PC-9 (cell line): ENCODE measurements at regions not wholly inside any gene's neighbourhood (a gene's known extent, or its start where the extent isn't known, plus 50 kb on each side); places are given as distances from the start of the nearest gene placed in this dataset.

Experiments
- BruUV-seq: library from RNA; stranded (reverse); fragments of 400-500 nt; replicated peaks from 2 replicates; lab custom pipeline; 2021; lab: Mats Ljungman, UMichigan
- CTCF ChIA-PET: fragments of 300-600 bp; sonication (Branson Sonifier 250); formaldehyde crosslinking; loops from one replicate; lab custom pipeline; 2022; ENCODE audit warnings: antibody characterized with exemption; lab: Charles Lee
- POLR2A ChIA-PET: fragments of 300-600 bp; sonication (Branson Sonifier 250); formaldehyde crosslinking; loops from one replicate; lab custom pipeline; 2022; ENCODE audit warnings: antibody characterized with exemption; ENCODE audit not compliant: unreplicated experiment; lab: Charles Lee
- DNase-seq, 2 experiments: peaks; one replicate each; pipeline versions ENCODE4 v3.0.0 to v3.0.0-alpha.2; 2015 to 2022; ENCODE audit warnings: mixed read lengths in 1 of 2
- H2AFZ ChIP-seq: fragments of 200-600 bp; sonication (generic); 2 replicates; pipeline ENCODE4 v1.8.1; 2017; ENCODE audit warnings: antibody characterized with exemption
- H3F3A ChIP-seq: fragments of 200-600 bp; sonication (generic); 2 replicates; pipeline ENCODE4 v1.8.1; 2017; ENCODE audit warnings: antibody characterized with exemption, mild to moderate bottlenecking, low read depth; ENCODE audit not compliant: insufficient read depth
- H3K27ac ChIP-seq: fragments of 200-600 bp; sonication (generic); 2 replicates; pipeline ENCODE4 v1.6.1; 2016; ENCODE audit warnings: mixed run types
- H3K27me3 ChIP-seq: fragments of 200-600 bp; sonication (generic); 2 replicates; pipeline ENCODE4 v1.6.1; 2016; ENCODE audit warnings: low read depth, mixed run types; ENCODE audit not compliant: insufficient read depth
- H3K36me3 ChIP-seq: fragments of 200-600 bp; sonication (generic); 2 replicates; pipeline ENCODE4 v1.6.1; 2016; ENCODE audit warnings: low read depth, mixed run types
- H3K4me1 ChIP-seq: fragments of 200-600 bp; sonication (generic); replicated peaks from 2 replicates; pipeline ENCODE4 v1.6.1; 2016; ENCODE audit warnings: mixed run types; ENCODE audit not compliant: insufficient read depth
- H3K4me2 ChIP-seq: fragments of 200-600 bp; sonication (generic); 2 replicates; pipeline ENCODE4 v1.6.1; 2017; ENCODE audit warnings: mixed run types
- H3K4me3 ChIP-seq: fragments of 200-600 bp; sonication (generic); 2 replicates; pipeline ENCODE4 v1.6.1; 2016; ENCODE audit warnings: mixed run types
- H3K79me2 ChIP-seq: fragments of 200-600 bp; sonication (generic); 2 replicates; pipeline ENCODE4 v1.6.1; 2017; ENCODE audit warnings: low read depth, mixed run types
- H3K9me2 ChIP-seq: fragments of 200-600 bp; sonication (generic); 2 replicates; pipeline ENCODE4 v1.8.1; 2017; ENCODE audit warnings: mild to moderate bottlenecking; ENCODE audit not compliant: insufficient read depth
- H3K9me3 ChIP-seq: fragments of 200-600 bp; sonication (generic); 2 replicates; pipeline ENCODE4 v1.8.1; 2016; ENCODE audit warnings: low read depth; ENCODE audit not compliant: insufficient read depth
- H4K20me1 ChIP-seq: fragments of 200-600 bp; sonication (generic); 2 replicates; pipeline ENCODE4 v1.8.1; 2017; ENCODE audit not compliant: insufficient read depth
- EZH2 ChIP-seq: fragments of 200-600 bp; sonication (generic); IDR thresholded peaks from 2 replicates; pipeline ENCODE4 v1.8.0; 2017; ENCODE audit warnings: antibody characterized with exemption, low read depth
- intact Hi-C: fragments of 100-400 bp; cut with micrococcal nuclease; formaldehyde crosslinking; loops from one replicate; pipeline ENCODE4 v1.10.0; 2022; ENCODE audit not compliant: unreplicated experiment
- TF ChIP-seq, protein P1 (sequence below): fragments of 200-600 bp; sonication (generic); conservative IDR thresholded peaks from 2 replicates; pipeline ENCODE4 v1.6.1; 2017; ENCODE audit warnings: mixed run types, antibody characterized with exemption, mild to moderate bottlenecking, moderate library complexity

DNA sequence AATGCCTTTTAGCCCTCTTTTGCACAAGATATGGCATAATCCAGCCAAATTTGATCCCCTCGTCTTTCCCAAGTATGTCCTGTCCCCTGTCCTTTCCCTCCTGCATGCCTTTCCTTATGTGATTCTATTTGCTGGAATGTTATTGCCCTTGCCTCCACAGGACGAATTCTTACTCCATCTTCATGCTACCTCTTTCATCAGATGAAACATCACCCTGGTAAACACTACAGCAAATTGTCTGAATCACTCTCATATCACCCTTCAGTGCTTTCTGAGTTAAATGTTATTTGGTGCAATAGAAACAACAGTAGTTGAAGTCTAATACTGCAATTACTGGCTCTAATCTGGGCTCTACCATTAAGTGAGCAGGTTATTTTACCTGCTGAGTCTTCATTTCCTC, 52.2 kb upstream of the FAT1 start:
- Histone ChIP-seq H3K27ac (no peak overlapping the region), H3K4me3 (no peak overlapping the region), H3F3A (no peaks in the 10 kb centered on the region), H3K9me2 (no peaks in the 10 kb centered on the region), H3K4me2 (no peak overlapping the region), H3K79me2 (no peaks in the 10 kb centered on the region), H3K9me3 (no peaks in the 10 kb centered on the region; the same call in 1 of the 2 replicates), H4K20me1 (no peaks in the 10 kb centered on the region), H3K36me3 (no peaks in the 10 kb centered on the region), H3K27me3 (no peaks in the 10 kb centered on the region), H3K4me1 (peaks cover 5% of the 10 kb centered on the region; the same call in 1 of the 2 replicates), H2AFZ (no peak overlapping the region)
- no peak for TF ChIP-seq EZH2
- TF ChIP-seq, protein P1, sequence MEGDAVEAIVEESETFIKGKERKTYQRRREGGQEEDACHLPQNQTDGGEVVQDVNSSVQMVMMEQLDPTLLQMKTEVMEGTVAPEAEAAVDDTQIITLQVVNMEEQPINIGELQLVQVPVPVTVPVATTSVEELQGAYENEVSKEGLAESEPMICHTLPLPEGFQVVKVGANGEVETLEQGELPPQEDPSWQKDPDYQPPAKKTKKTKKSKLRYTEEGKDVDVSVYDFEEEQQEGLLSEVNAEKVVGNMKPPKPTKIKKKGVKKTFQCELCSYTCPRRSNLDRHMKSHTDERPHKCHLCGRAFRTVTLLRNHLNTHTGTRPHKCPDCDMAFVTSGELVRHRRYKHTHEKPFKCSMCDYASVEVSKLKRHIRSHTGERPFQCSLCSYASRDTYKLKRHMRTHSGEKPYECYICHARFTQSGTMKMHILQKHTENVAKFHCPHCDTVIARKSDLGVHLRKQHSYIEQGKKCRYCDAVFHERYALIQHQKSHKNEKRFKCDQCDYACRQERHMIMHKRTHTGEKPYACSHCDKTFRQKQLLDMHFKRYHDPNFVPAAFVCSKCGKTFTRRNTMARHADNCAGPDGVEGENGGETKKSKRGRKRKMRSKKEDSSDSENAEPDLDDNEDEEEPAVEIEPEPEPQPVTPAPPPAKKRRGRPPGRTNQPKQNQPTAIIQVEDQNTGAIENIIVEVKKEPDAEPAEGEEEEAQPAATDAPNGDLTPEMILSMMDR: no peak
- ChIA-PET CTCF (no interaction called here), POLR2A (no interaction called here)
- DNase-seq: no peak
- BruUV-seq: no TSS peak
- intact Hi-C loops: no loop called here

DNA sequence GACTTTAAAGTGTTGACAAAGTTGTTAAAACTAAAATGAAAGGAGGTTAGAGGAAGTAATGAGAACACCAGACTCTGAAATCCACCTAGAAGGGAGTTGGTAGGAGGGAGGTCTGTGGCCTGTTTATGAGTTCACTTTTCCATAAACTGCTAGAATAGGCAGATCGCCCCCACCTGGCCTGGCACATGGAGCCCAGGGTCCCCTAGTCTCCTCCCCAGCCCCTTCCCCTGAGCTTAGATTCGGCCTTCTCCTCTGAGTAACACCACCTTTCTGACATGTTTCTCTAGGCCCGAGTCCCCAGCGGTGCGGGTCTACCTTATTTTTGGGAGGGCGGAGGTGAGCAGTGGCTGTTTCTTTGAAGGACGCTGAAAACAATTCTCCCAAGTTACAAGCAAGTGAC, 54.5 kb upstream of the FAT1 start:
- H2AFZ ChIP-seq: no peak overlapping the region
- TF ChIP-seq, protein P1: no peak
- no peak overlapping the region for H3K27ac ChIP-seq
- no peaks in the 10 kb centered on the region for H3F3A ChIP-seq
- BruUV-seq: no TSS peak
- ChIA-PET CTCF (no interaction called here), POLR2A (no interaction called here)
- H3K9me2 ChIP-seq: no peaks in the 10 kb centered on the region
- intact Hi-C loops: no loop called here
- no peaks in the 10 kb centered on the region for H3K4me1 ChIP-seq
- DNase-seq: no peak
- H3K27me3 ChIP-seq: no peaks in the 10 kb centered on the region
- H3K4me3 ChIP-seq: no peak overlapping the region
- H4K20me1 ChIP-seq: no peaks in the 10 kb centered on the region
- H3K36me3 ChIP-seq: no peaks in the 10 kb centered on the region
- no peak overlapping the region for H3K4me2 ChIP-seq
- no peaks in the 10 kb centered on the region; the same call in 1 of the 2 replicates for H3K9me3 ChIP-seq
- no peaks in the 10 kb centered on the region for H3K79me2 ChIP-seq

DNA sequence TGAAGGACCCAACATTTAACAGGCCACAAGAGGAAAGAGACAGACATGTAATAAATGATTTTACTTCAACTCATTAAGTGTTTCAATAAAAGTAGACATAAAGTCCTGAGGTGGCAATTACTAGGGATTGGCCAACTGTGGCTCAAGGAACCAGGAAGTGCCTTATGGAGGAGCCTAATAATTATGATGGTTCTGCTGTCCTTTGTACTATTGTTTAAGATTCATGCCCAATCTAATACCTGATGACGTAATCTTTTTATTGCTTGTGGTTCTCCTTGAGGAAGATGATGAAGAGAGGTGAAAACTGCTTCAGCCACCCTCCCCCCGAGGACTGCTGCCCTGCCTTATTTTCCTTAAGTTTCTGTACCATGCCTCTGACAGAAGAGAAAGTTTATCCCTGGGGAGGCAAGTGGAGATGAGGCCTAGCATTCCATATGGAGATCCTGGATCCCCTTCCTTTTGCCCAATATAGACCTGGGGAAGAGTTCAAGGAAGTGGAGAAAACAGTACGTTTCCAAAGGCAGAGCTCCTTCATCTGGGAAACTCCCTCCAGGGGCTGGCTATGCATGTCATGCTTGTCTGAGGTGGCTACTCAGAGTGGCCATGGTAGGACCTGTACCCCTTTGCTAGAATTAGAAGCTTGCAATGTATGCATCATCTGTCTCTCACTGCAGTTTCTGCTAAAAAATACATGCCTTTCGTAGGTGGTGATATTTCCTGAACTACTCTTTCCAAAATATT, 56.8 kb upstream of the FAT1 start:
- no peaks in the 10 kb centered on the region for H3K36me3 ChIP-seq
- H3K9me2 ChIP-seq: no peaks in the 10 kb centered on the region
- no peaks in the 10 kb centered on the region for H3K4me1 ChIP-seq
- intact Hi-C loops: no loop called here
- no peak for DNase-seq
- ChIA-PET POLR2A (no interaction called here), CTCF (no interaction called here)
- TF ChIP-seq, protein P1: no peak
- TF ChIP-seq EZH2: no peak
- no peaks in the 10 kb centered on the region for H3F3A ChIP-seq
- no peak overlapping the region for H3K27ac ChIP-seq
- no peaks in the 10 kb centered on the region for H3K79me2 ChIP-seq
- no peak overlapping the region for H3K4me3 ChIP-seq
- no peak overlapping the region for H2AFZ ChIP-seq
- no peak overlapping the region for H3K4me2 ChIP-seq
- no peaks in the 10 kb centered on the region for H3K9me3 ChIP-seq
- no peaks in the 10 kb centered on the region for H4K20me1 ChIP-seq
- no TSS peak for BruUV-seq
- no peaks in the 10 kb centered on the region for H3K27me3 ChIP-seq
